HG02852 (cell line): ENCODE measurements at regions not wholly inside any gene's neighbourhood (a gene's known extent, or its start where the extent isn't known, plus 50 kb on each side); places are given as distances from the start of the nearest gene placed in this dataset.

Experiments used
- ATAC-seq: cut with Tn5 transposase; IDR thresholded peaks from one replicate; pipeline ENCODE4 v1.9.1; 2021; ENCODE audit warnings: mild to moderate bottlenecking, moderate library complexity; ENCODE audit not compliant: unreplicated experiment

DNA sequence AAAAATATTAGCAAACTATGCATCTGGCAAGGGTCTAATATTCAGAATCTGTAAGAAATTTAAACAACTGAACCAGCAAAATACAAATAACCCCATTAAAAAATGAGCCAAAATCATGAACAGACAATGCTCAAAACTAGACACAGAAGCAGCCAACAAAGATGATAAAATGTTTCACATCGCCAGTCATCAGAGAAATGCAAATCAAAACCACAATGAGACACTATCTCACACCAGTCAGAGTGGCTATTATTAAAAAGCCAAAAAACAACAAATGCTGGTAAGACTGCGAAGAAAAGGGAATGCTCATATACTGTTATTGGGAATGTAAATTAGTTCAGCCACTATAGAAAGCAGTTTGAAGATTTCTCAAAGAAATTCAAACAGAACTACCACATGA is 201.3 kb upstream of the CPEB2 start:
- no peak for ATAC-seq

DNA sequence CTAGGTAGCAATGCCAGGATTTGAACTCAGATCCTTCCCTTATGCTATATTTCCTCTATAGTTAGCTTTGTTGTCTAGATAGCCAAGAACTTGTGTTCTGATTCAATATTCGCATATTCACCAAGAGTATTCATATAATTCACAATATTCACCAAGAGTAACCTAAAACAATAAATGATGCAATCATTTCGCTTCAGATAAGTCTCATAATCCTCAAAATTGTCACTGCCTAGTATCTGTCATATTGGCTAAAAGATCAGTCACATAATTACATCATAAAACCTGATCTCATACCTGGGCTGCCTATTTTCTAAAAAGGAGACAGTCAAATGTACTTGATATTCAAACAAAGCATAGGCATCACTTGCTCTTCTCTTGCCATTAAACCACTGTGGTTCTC is 199.7 kb upstream of the CPEB2 start:
- no peak for ATAC-seq

DNA sequence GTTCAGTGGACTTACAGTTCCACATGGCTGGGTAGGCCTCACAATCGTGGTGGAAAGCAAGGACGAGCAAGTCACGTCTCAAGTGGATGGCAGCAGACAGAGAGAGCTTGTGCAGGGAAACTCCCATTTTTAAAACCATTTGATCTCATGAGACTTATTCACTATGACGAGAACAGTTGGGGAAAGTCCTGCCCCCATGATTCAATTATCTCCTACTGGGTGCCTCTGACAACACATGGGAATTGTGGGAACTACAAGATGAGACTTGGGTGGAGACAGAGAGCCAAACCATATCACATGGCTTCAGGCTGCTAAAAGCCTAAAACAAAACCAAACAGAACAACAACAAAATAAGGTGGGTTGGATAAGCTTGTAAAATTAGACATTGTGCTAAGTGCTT is 194.4 kb upstream of the CPEB2 start:
- no peak for ATAC-seq

DNA sequence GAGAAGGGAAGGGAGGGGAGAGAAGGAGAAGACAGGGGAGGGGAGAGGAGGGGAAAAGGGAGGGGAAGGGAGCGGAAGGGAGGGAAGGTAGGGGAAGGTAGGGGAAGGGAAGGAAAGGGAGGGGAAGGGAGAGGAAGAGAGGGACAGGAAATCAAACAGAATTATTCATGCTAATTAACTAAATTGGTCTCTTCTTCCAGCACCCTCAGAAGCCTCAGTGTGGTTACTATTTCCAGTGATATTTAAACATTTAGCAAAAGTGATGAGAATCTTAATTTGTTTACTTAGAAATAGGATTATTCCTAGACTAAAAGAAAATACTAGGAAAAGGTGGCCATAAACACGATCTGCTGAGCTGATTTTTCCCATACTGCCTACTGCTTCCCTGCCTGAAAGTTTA is 193.1 kb upstream of the CPEB2 start:
- no peak for ATAC-seq

DNA sequence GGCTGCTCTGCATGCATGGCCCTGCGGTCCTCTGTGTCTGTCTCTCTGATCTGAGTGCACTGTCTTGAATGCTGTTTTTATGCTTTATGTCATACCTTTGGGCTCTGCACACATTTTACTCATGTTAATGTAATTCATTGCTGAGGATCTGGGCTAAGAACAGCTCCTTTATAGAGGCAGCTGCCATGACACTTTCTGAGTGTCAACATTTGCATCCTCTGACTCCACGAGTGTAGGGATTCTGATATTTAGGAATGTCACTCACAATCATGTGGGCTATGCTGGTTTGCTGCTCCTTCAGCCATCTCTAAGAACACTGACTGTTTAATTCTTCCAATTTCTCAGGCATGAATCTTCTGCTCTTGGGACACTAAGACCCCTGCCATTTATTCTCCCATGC is 192.2 kb upstream of the CPEB2 start:
- no peak for ATAC-seq

DNA sequence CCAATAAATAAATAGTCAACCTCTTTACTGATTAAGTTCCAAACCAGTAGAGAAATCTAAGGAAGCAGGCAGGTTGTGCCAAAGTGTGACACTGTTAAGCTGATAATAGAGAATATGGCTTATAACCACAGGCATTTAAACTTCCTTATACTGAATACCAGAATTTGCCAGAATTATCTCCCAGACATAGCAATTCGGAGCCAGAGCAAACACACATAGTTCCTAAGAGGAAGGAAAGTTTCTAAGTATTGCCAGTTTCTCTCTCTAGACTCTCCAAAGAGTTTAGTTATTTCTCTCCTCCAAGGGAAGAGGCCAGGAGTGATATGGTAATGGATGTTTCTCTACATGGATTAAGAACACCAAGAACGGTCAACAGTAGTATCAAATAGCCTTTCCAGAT is 191.7 kb upstream of the CPEB2 start:
- ATAC-seq = no peak

DNA sequence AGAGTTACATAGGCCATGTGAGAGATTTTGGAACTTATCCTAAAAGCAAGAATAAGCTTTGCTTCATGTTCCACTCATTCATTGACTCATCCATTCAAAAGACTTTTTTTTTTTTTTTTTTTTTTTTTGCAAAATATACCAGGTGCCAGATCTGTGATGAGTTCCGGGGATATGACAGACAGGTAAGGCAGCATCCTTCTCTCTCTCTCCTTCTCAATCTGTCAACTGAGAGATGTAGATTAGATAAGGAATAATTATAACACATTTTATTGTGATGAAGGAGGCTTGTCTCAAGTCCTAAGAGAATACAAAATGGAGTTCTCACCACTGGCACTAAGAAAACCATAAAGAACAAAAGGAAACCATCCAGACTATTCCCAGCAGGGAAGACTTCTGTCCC is 190.2 kb upstream of the CPEB2 start:
- ATAC-seq = no peak

DNA sequence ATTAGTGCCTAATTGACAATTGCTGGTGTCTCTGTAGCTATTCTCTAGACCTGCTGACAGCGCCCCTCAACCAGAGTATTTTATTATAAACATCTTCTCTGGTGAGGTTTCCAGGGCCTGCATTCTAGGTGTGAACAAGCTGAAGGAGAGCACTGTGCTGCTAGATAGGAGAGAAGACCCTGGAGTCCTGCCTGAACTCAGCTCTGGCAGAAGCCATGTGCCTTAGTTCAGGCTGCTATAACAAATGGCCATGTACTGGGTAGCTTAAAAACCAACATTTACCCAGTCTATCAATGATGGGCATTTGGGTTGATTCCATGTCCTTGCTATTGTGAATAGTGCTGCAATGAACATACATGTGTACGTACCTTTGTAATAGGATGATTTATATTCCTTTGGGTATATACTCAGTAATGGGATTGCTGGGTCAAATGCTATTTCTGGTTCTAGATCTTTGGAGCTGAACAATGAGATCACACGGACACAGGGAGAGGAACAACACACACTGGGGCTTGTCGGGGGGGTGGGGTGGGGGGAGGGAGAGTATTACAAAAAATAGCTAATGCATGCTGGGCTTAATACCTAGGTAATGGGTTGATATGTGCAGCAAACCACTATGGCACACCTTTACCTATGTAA is 185.5 kb upstream of the CPEB2 start:
- no peak for ATAC-seq

DNA sequence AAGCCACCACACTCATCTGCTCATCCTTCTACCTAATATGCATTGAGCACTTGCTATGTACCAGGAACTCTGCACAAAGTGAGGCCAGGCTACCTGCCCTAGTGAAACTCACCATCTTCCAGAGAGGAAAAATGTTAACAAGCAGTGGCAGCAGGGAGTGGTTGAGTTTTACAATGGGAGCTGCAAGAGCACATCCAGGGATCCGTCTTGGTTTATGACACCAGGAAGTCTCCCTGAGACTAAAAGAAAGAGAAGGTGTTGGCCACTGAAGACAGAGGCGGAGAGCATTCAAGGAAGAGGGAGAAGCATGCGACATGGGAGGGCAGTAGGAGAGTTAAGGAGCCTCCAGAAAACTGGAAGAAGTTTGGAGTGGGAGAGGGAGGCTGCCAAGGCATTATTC is 178.1 kb upstream of the CPEB2 start:
- no peak for ATAC-seq

DNA sequence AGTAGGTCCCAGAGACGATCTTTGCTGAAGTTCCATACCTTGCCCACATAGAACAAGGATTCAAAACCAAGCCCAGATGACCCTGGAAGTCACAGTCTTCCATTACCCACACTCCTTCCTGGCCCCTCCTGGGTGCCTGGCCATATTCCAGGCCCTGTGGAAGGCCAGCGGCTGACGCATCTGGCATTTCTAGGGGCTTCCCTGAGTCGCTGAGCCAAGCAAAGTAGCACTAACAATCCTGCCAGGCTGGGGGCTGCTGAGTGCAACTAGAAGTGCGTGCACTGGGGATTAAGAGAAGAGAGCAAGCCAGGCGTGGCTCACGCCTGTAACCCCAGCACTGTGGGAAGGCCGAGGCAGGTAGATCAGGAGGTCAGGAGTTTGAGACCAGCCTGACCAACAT is 175.2 kb upstream of the CPEB2 start:
- no peak for ATAC-seq

DNA sequence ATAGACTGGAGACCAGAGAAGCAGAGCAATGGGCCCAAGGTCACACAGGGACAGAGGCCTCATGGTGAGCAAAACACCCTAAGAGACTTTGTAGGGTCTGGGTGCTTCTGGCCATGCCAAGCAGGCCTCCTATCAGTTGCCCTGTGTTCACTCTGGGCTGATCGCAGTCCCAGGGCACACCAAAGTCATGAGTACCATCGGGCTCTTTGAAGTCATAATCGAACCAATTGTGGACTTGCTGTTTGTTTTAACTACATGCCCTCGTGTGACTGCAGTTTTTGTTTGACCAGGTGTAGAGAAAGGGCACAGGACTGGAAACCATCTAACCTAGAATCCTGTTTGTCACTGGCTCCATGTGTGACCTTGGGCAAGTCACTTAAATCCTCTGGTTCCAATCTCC is 172.5 kb upstream of the CPEB2 start:
- no peak for ATAC-seq

DNA sequence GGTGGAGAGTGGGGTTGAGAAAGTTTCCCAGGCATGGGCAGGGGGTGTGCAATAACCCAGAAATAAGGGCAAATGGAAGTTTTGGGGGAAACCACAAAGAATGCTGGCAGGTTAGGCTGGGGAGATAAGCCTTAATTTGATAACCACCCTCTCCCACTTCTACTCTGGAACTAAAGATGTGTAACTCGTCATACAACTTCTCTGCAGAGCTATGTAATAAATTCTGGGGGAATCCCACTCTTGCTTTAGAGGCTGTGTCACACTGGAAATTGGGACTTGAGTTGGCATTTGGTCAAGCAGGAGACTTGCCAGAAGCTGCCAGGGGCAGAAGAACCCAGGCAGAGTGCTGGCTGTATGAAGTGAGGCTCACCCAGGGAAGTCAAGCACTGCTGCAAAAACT is 170.9 kb upstream of the CPEB2 start:
- ATAC-seq = no peak

DNA sequence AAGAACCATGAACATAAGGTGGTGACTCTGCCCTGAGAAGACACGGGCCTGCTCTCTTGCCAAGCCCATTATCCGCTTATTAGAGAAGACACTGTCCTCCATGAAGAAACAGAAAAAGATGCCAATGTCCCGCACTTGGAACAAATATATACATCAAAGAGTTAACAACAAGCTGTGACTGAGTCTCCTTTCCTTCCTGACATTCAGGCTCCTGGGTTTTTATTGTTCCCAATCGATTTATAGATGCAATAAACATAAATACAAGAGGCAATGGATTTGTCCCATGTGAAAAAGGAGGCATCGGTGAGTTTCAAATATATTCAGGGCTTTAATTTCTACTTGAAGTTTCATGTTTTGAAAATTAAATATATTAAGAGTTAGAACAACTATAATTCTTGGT is 169.2 kb upstream of the CPEB2 start:
- no peak for ATAC-seq

DNA sequence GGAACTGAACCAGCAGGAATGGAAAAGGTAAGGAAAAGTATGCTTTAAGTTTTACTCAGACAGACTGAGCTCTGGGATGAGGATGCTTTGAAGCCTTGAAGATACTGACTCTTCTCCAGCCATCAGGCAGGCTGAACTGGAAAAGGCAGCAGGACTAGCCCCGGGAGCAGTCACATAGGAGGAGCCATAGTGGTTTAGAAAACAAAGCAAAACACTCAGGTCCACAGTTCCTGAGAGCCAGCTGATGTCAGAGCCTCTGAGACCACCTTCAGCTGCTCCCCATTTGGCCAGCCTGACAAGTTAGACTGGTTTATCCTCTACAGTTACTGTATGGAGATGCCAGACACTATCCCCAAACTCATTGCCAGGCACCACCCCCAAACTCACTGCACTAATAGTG is 167.9 kb upstream of the CPEB2 start:
- no peak for ATAC-seq

DNA sequence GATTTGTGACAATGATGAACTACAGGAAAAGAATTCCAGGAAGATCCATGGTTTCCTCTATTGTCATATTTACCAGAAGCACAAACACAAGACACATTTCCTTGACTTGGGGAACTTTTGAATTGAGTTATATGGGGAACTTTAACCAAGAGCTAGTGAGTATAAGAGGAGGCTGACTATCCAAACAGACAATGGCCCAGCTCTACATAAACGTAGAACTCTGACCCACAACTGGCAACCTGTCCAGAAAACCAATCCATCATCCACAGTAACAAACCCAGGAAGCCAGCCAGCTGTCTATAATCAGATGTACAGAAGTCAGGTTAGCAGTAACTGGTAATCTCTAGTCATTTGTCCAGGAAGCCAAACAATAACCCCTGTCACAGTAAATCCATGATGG is 167.0 kb upstream of the CPEB2 start:
- no peak for ATAC-seq

DNA sequence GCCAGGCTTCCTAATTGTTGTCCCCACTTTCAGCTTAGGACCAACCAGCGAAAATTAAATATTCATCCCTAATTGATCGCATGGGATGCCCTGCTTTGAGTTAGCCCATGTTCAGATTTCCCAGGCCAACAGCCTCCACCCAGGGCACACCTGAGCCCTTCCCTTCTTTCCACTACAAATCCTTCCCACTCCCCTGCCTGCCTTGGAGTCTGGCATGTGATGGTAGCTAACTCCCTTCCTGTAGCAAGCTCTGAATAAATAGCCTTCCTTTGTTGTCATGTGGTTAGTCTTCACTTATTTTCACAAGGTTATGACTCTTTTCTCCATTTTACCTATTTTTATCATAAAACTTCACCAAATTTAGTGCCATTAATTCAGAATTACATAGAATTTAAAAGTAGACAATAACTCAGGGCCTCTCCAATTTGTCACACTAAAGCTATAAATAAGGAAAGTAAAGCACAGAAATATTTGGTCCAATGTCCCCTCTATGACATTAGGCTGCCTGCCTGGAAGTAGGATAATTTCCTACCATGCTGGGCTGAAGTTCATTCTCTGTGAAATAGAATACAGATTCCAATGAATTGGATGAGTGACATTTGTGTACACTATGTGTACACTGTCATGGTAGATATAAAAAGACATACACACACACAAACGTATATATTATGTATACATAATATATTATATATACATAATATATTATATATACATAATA is 166.4 kb upstream of the CPEB2 start:
- ATAC-seq = no peak

DNA sequence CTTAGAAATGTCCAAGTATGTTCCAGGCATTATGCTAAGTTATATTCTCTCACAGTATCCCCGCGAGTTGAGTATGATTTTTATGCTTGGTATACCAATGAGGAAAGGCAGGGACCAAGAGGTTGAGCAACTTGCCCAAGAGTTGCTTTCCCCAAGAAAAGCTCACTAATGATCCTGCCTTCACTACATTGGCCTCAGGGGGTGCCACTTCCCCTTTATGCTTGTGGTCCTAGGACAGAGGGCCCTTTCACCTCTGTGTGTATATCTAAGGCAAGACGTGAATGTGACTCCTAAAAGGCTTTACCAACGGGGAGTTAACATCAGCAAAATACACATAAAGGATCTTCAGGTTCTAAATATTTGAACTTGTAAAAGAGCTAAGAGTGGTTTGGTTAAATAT is 164.4 kb upstream of the CPEB2 start:
- no peak for ATAC-seq

DNA sequence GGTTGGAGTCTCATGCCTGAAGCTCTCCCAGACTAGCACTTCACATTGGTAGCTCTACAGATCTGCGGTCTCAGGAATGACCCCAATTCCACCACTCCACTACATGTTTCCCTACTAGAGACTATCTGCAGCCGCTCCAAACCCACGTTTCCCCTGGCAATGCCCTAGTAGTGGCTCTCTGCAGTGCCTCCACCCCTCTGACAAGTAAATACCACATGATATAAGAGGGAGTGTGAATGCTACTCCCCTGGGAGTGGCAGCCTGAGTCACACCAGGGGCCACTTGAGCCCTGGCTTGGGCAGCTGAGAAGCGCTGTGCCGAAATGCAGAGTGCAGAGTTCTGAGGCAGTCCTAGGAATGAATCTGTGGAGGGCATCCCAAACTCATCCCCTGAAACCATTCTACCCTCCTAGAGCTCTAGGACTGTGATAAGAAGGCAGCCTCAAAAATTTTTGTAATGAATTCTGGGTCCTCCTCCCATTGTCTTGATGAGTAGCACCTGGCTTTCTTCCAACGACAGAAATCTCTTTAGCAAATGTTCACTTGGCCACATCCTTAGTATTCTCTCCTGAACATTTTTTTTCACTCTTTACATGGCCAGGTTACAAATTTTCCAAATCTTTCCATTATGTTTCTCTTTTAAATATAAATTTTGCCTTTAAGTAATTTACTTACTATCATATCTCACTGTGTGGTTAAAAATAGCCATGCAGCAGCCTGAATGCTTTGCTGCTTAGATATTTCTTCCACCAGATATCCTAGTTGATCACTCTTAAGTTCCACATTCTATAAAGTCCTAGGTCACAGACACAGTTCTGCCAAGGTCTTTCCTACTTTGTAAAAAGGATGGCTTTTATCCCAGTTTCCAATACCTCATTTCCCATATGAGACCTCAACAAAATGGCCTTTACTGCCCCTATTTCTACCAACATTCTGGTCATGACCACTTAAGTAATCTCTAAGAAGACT is 160.2 kb upstream of the CPEB2 start:
- no peak for ATAC-seq

DNA sequence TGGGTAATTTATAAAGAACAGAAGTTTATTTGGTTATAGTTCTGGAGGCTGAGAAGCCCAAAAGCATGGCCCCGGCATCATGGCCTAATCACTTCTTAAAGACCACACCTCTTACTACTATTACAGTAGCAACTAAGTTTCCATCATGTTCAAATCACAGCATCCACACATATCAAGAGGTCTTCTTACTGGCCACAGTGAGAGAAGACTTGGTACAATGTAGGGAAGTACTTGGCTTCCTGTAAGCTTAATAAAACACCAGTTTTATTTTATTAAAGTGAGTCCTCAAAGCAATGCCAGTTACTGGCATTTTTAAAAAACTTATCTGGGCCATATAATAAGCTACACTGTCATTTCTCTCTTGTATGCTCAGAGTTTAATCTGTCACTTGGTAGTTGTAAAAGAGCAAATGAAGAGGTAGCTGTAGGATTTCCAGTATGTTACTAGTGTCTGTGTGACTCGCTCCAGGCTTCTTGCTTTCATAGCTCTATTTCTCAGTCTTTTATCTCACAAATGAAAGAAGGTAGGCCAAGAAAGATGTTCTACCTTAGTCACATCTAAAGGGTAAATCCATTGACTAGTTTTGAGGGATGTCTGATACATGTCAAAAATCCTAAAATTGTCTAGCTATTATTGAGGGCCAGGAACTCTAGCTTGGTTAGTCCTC is 159.2 kb upstream of the CPEB2 start:
- no peak for ATAC-seq

DNA sequence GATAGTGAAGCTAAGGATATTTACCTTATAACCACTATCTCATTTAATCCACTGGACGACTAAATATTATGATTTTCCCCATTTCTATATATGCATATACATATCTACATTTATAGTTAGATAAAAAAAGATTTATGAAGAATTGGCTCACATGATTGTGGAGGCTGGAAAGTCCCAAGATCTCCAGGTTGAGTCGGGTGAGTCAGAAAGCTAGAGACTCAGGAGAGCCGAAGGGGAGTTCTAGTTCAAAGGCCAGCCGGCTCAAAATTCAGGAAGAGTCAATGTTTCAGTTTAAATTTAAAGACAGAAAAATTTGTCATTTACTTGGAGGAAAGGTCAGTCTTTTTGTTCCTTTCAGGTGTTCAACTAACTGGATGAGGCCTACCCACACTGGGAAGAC is 158.2 kb upstream of the CPEB2 start:
- no peak for ATAC-seq

DNA sequence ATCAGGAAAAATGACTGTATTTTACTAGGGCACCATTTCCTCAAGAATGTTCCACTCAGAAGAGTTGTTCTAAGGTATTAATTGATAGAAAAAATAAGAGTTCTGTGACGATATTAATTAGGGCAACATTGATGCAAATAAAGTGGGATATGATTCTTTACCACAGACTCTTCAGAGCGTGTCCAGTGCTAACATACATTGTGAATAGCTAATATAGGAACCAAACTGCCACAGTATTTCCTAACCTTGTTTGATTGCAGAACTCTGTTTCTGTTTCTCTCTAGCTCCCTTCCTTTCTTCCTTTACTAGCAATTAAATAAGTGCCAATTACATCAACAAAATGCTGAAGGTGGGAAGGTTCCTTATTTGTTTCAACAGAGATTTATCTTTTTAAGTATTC is 154.1 kb upstream of the CPEB2 start:
- peak; percentile 54 for ATAC-seq
